ENCODE measurements at regions not wholly inside any gene's neighbourhood (a gene's known extent, or its start where the extent isn't known, plus 50 kb on each side); places are given as distances from the start of the nearest gene placed in this dataset.

DNA sequence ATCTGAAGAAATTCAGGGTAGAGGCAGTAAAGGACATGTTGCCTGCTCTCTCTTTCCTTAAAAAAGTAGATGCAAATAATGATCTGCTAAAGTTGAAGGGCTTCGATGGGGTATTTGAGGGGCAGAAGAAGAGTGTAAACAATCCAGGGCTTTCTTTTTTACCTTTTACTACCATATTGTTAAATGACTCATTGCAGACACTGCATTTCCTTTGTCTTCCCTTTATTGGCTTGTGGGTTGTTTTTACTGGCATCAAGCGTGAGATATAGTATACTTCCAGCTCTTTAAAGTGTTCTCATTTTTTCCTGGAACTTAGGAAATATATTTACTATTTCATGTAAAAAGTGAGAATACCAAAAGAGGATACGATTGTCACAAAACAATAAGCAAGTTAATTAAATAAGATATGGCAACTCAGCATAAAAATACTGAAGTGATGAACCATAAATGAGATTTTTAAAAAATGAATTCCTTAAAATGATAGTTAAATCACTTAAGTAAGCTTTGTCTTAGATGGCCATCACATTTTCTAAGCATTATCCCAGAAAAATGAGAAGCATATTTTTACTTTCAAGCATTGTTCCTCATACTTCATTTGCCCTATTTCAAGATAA is 72.3 kb upstream of the KRAS start:
- Mint-ChIP-seq H3K36me3 (ENCODE audit: low read depth) (no peaks in the 10 kb centered on the region), H3K27ac (no peak overlapping the region), H3K9me3 (no peaks in the 10 kb centered on the region), H3K27me3 (ENCODE audit: insufficient read depth, low read depth, poor library complexity) (no peaks in the 10 kb centered on the region), H3K4me1 (peaks cover 14% of the 10 kb centered on the region; the same call in 2 of the 3 replicates), H3K4me3 (no peak overlapping the region)
- Histone ChIP-seq H4K20me1 (replicated peaks; ENCODE audit: insufficient read depth) (no peaks in the 10 kb centered on the region), H3K4me1 (ENCODE audit: insufficient read depth) (peaks cover 3% of the 10 kb centered on the region; the same call in 1 of the 2 replicates), H3K27me3 (ENCODE audit: insufficient read depth) (no peaks in the 10 kb centered on the region), H3F3A (replicated peaks; ENCODE audit: low read depth) (no peaks in the 10 kb centered on the region), H3K36me3 (ENCODE audit: insufficient read depth) (no peaks in the 10 kb centered on the region), H3K9me2 (ENCODE audit: insufficient read depth) (no peaks in the 10 kb centered on the region), H3K27ac (ENCODE audit: low read depth) (no peak overlapping the region), H3K4me2 (no peak overlapping the region), H2AFZ (no peak overlapping the region), H3K4me3 (no peak overlapping the region), H3K79me2 (replicated peaks; ENCODE audit: insufficient read depth) (no peaks in the 10 kb centered on the region)
- no peak for TF ChIP-seq ZNF331 (CRISPR knock-in tag; IDR thresholded peaks at IDR 0.05; ENCODE audit: low read depth)
- TF ChIP-seq EZH2 (IDR thresholded peaks at IDR 0.05; ENCODE audit: low read depth, unreplicated experiment): no peak
- no peak for TF ChIP-seq ZNF114 (CRISPR knock-in tag; IDR thresholded peaks at IDR 0.05)
- no peak for TF ChIP-seq NANOG (IDR thresholded peaks at IDR 0.05; ENCODE audit: borderline replicate concordance)
- no peak for TF ChIP-seq STAT1 (IDR thresholded peaks at IDR 0.05; ENCODE audit: unreplicated experiment)
- TF ChIP-seq, protein P1, sequence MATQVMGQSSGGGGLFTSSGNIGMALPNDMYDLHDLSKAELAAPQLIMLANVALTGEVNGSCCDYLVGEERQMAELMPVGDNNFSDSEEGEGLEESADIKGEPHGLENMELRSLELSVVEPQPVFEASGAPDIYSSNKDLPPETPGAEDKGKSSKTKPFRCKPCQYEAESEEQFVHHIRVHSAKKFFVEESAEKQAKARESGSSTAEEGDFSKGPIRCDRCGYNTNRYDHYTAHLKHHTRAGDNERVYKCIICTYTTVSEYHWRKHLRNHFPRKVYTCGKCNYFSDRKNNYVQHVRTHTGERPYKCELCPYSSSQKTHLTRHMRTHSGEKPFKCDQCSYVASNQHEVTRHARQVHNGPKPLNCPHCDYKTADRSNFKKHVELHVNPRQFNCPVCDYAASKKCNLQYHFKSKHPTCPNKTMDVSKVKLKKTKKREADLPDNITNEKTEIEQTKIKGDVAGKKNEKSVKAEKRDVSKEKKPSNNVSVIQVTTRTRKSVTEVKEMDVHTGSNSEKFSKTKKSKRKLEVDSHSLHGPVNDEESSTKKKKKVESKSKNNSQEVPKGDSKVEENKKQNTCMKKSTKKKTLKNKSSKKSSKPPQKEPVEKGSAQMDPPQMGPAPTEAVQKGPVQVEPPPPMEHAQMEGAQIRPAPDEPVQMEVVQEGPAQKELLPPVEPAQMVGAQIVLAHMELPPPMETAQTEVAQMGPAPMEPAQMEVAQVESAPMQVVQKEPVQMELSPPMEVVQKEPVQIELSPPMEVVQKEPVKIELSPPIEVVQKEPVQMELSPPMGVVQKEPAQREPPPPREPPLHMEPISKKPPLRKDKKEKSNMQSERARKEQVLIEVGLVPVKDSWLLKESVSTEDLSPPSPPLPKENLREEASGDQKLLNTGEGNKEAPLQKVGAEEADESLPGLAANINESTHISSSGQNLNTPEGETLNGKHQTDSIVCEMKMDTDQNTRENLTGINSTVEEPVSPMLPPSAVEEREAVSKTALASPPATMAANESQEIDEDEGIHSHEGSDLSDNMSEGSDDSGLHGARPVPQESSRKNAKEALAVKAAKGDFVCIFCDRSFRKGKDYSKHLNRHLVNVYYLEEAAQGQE (IDR thresholded peaks at IDR 0.05; ENCODE audit: unreplicated experiment): no peak
- TF ChIP-seq CREB1 (CRISPR knock-in tag; IDR thresholded peaks at IDR 0.05; ENCODE audit: low read depth): no peak
- TF ChIP-seq, protein P2, sequence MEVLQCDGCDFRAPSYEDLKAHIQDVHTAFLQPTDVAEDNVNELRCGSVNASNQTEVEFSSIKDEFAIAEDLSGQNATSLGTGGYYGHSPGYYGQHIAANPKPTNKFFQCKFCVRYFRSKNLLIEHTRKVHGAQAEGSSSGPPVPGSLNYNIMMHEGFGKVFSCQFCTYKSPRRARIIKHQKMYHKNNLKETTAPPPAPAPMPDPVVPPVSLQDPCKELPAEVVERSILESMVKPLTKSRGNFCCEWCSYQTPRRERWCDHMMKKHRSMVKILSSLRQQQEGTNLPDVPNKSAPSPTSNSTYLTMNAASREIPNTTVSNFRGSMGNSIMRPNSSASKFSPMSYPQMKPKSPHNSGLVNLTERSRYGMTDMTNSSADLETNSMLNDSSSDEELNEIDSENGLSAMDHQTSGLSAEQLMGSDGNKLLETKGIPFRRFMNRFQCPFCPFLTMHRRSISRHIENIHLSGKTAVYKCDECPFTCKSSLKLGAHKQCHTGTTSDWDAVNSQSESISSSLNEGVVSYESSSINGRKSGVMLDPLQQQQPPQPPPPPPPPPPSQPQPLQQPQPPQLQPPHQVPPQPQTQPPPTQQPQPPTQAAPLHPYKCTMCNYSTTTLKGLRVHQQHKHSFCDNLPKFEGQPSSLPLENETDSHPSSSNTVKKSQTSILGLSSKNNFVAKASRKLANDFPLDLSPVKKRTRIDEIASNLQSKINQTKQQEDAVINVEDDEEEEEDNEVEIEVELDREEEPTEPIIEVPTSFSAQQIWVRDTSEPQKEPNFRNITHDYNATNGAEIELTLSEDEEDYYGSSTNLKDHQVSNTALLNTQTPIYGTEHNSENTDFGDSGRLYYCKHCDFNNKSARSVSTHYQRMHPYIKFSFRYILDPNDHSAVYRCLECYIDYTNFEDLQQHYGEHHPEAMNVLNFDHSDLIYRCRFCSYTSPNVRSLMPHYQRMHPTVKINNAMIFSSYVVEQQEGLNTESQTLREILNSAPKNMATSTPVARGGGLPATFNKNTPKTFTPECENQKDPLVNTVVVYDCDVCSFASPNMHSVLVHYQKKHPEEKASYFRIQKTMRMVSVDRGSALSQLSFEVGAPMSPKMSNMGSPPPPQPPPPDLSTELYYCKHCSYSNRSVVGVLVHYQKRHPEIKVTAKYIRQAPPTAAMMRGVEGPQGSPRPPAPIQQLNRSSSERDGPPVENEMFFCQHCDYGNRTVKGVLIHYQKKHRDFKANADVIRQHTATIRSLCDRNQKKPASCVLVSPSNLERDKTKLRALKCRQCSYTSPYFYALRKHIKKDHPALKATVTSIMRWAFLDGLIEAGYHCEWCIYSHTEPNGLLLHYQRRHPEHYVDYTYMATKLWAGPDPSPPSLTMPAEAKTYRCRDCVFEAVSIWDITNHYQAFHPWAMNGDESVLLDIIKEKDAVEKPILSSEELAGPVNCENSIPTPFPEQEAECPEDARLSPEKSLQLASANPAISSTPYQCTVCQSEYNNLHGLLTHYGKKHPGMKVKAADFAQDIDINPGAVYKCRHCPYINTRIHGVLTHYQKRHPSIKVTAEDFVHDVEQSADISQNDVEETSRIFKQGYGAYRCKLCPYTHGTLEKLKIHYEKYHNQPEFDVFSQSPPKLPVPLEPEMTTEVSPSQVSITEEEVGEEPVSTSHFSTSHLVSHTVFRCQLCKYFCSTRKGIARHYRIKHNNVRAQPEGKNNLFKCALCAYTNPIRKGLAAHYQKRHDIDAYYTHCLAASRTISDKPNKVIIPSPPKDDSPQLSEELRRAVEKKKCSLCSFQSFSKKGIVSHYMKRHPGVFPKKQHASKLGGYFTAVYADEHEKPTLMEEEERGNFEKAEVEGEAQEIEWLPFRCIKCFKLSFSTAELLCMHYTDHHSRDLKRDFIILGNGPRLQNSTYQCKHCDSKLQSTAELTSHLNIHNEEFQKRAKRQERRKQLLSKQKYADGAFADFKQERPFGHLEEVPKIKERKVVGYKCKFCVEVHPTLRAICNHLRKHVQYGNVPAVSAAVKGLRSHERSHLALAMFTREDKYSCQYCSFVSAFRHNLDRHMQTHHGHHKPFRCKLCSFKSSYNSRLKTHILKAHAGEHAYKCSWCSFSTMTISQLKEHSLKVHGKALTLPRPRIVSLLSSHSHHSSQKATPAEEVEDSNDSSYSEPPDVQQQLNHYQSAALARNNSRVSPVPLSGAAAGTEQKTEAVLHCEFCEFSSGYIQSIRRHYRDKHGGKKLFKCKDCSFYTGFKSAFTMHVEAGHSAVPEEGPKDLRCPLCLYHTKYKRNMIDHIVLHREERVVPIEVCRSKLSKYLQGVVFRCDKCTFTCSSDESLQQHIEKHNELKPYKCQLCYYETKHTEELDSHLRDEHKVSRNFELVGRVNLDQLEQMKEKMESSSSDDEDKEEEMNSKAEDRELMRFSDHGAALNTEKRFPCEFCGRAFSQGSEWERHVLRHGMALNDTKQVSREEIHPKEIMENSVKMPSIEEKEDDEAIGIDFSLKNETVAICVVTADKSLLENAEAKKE (CRISPR knock-in tag; IDR thresholded peaks at IDR 0.05): no peak
- no peak for ATAC-seq
- no peak for DNase-seq (ENCODE audit: low spot score)

All from GM23338 (cell line).